Mesenchymal stem cell (in vitro differentiated cells and primary cell): ENCODE measurements at regions not wholly inside any gene's neighbourhood (a gene's known extent, or its start where the extent isn't known, plus 50 kb on each side); places are given as distances from the start of the nearest gene placed in this dataset.

Source experiments
- DNase-seq: peaks from one replicate; pipeline ENCODE4 v3.0.0-alpha.2; 2013
- H2AFZ ChIP-seq: one replicate; pipeline ENCODE4 v1.6.1; 2013; ENCODE audit warnings: low read depth, mild to moderate bottlenecking, control low read depth, inconsistent platforms, low read length, moderate library complexity
- H2AK5ac ChIP-seq: 2 replicates; pipeline ENCODE4 v1.6.1; 2013; ENCODE audit warnings: low read length, moderate library complexity, mild to moderate bottlenecking, inconsistent platforms; ENCODE audit not compliant: severe bottlenecking
- H2BK120ac ChIP-seq: one replicate; pipeline ENCODE4 v1.6.1; 2013; ENCODE audit warnings: low read depth, mild to moderate bottlenecking, inconsistent platforms, low read length, moderate library complexity
- H2BK12ac ChIP-seq, 2 experiments: one replicate each; pipeline ENCODE4 v1.6.1; 2013; ENCODE audit warnings: inconsistent platforms in 2 of 2, low read length in 2 of 2, mild to moderate bottlenecking in 2 of 2, moderate library complexity in 2 of 2, control low read depth in 1 of 2
- H2BK15ac ChIP-seq: one replicate; pipeline ENCODE4 v1.6.1; 2013; ENCODE audit warnings: mild to moderate bottlenecking, low read depth, inconsistent platforms; ENCODE audit not compliant: poor library complexity, severe bottlenecking
- H2BK5ac ChIP-seq: 2 replicates; pipeline ENCODE4 v1.6.1; 2013; ENCODE audit warnings: low read depth, mild to moderate bottlenecking, low read length, control low read depth, inconsistent platforms; ENCODE audit not compliant: poor library complexity, severe bottlenecking
- H3K14ac ChIP-seq, 2 experiments: one replicate each; pipeline ENCODE4 v1.6.1; 2013; ENCODE audit warnings: inconsistent platforms in 2 of 2, low read length in 2 of 2, control low read depth in 1 of 2, mild to moderate bottlenecking in 1 of 2, moderate library complexity in 1 of 2
- H3K18ac ChIP-seq, 2 experiments: one replicate each; pipeline ENCODE4 v1.6.1; 2013; ENCODE audit warnings: inconsistent platforms in 2 of 2, low read length in 2 of 2, control low read depth in 1 of 2, low read depth in 1 of 2, mild to moderate bottlenecking in 1 of 2
- H3K23ac ChIP-seq, 2 experiments: one replicate each; pipeline ENCODE4 v1.6.1; 2013; ENCODE audit warnings: inconsistent platforms in 2 of 2, low read length in 2 of 2, mild to moderate bottlenecking in 2 of 2, moderate library complexity in 2 of 2, control low read depth in 1 of 2
- H3K27ac ChIP-seq: 2 replicates; pipeline ENCODE4 v1.5.1; 2013; ENCODE audit warnings: mild to moderate bottlenecking, moderate library complexity, low read length, control low read depth, inconsistent platforms; ENCODE audit not compliant: poor library complexity, severe bottlenecking
- H3K27me3 ChIP-seq, 2 experiments: 2 replicates each; pipeline versions ENCODE4 v1.6.1 to v1.7.0; 2013; ENCODE audit warnings: low read length in 2 of 2, mild to moderate bottlenecking in 2 of 2, moderate library complexity in 2 of 2, control low read depth in 1 of 2, inconsistent platforms in 1 of 2; ENCODE audit not compliant: control insufficient read depth in 1 of 2, insufficient read depth in 1 of 2
- H3K36me3 ChIP-seq, 2 experiments: 2 replicates each; pipeline versions ENCODE4 v1.6.1 to v1.7.0; 2013; ENCODE audit warnings: low read length in 2 of 2, control low read depth in 1 of 2, inconsistent platforms in 1 of 2, low read depth in 1 of 2, mild to moderate bottlenecking in 1 of 2; ENCODE audit not compliant: insufficient read depth in 2 of 2, control insufficient read depth in 1 of 2
- H3K4ac ChIP-seq, 2 experiments: one replicate each; pipeline ENCODE4 v1.6.1; 2013; ENCODE audit warnings: inconsistent platforms in 2 of 2, low read length in 2 of 2, mild to moderate bottlenecking in 2 of 2, moderate library complexity in 2 of 2, control low read depth in 1 of 2, low read depth in 1 of 2
- H3K4me1 ChIP-seq: 2 replicates; pipeline ENCODE4 v1.6.1; 2013; ENCODE audit warnings: low read depth, low read length, control low read depth; ENCODE audit not compliant: control insufficient read depth, insufficient read depth
- H3K4me2 ChIP-seq: 2 replicates; pipeline ENCODE4 v1.6.1; 2013; ENCODE audit warnings: low read length, mild to moderate bottlenecking, inconsistent platforms; ENCODE audit not compliant: poor library complexity, severe bottlenecking
- H3K4me3 ChIP-seq, 2 experiments: 2 replicates each; pipeline versions ENCODE4 v1.5.1 to v1.7.0; 2013; ENCODE audit warnings: low read length in 2 of 2, mild to moderate bottlenecking in 2 of 2, control low read depth in 1 of 2, low read depth in 1 of 2; ENCODE audit not compliant: insufficient read depth in 1 of 2
- H3K79me1 ChIP-seq: replicated peaks from 2 replicates; pipeline ENCODE4 v1.6.1; 2013; ENCODE audit warnings: mild to moderate bottlenecking, control low read depth, low read length, inconsistent platforms; ENCODE audit not compliant: poor library complexity, severe bottlenecking
- H3K9ac ChIP-seq: 2 replicates; pipeline ENCODE4 v1.7.0; 2013; ENCODE audit warnings: mild to moderate bottlenecking, low read length, moderate library complexity
- H3K9me3 ChIP-seq: 2 replicates; pipeline ENCODE4 v1.7.0; 2013; ENCODE audit warnings: mild to moderate bottlenecking, low read length; ENCODE audit not compliant: control insufficient read depth
- H4K8ac ChIP-seq: one replicate; pipeline ENCODE4 v1.6.1; 2013; ENCODE audit warnings: inconsistent platforms, mild to moderate bottlenecking, low read length, moderate library complexity
- H4K91ac ChIP-seq: one replicate; pipeline ENCODE4 v1.6.1; 2013; ENCODE audit warnings: mild to moderate bottlenecking, low read length, inconsistent platforms
- WGBS: methylation state at CpG from one replicate; pipeline ENCODE4 v1.1.7; 2013; ENCODE audit warnings: mixed read lengths; 5-methylcytosine and 5-hydroxymethylcytosine counted together

GRCh38 chr15:91472316-91472756, 372.3 kb downstream of the SV2B start:
- Histone ChIP-seq H3K27ac (no peak overlapping the region), H2BK15ac (no peak overlapping the region), H3K14ac (no peak overlapping the region), H3K4me3 (no peak overlapping the region), H3K79me1 (no peaks in the 10 kb centered on the region), H4K8ac (no peak overlapping the region), H3K23ac (no peak overlapping the region), H3K4me1 (no peaks in the 10 kb centered on the region), H3K4ac (no peak overlapping the region), H2BK5ac (no peak overlapping the region), H2AK5ac (no peak overlapping the region), H3K36me3 (no peaks in the 10 kb centered on the region), H2BK12ac (no peak overlapping the region), H3K4me2 (no peak overlapping the region), H3K9ac (no peak overlapping the region), H2BK120ac (no peak overlapping the region), H3K18ac (no peak overlapping the region), H3K9me3 (no peaks in the 10 kb centered on the region), H2AFZ (no peak overlapping the region), H4K91ac (no peak overlapping the region), H3K27me3 (no peaks in the 10 kb centered on the region)
- DNase-seq, result no peak
- 67% methylated on average over 1 of the region's 3 CpGs for WGBS

GRCh38 chr15:91473894-91474545, 374.0 kb downstream of the SV2B start:
- WGBS, result 75% methylated on average over 1 of the region's 3 CpGs
- Histone ChIP-seq H2BK5ac (no peak overlapping the region), H2BK120ac (no peak overlapping the region), H3K79me1 (no peaks in the 10 kb centered on the region), H3K23ac (no peak overlapping the region), H3K9me3 (no peaks in the 10 kb centered on the region), H4K8ac (no peak overlapping the region), H3K4me2 (no peak overlapping the region), H3K4me3 (no peak overlapping the region), H2BK15ac (no peak overlapping the region), H2AFZ (no peak overlapping the region), H3K14ac (no peak overlapping the region), H2BK12ac (no peak overlapping the region), H3K27ac (no peak overlapping the region), H3K18ac (no peak overlapping the region), H4K91ac (no peak overlapping the region), H3K36me3 (no peaks in the 10 kb centered on the region), H3K27me3 (no peaks in the 10 kb centered on the region), H3K9ac (no peak overlapping the region), H3K4ac (no peak overlapping the region), H2AK5ac (no peak overlapping the region), H3K4me1 (no peaks in the 10 kb centered on the region)
- DNase-seq, result no peak

- Histone ChIP-seq H3K4ac (no peak overlapping the region), H3K14ac (no peak overlapping the region), H2AK5ac (no peak overlapping the region), H3K4me2 (no peak overlapping the region), H2BK12ac (no peak overlapping the region), H3K4me3 (no peak overlapping the region), H3K23ac (no peak overlapping the region), H2BK120ac (no peak overlapping the region), H3K9ac (no peak overlapping the region), H3K79me1 (no peaks in the 10 kb centered on the region), H3K27me3 (no peaks in the 10 kb centered on the region), H3K9me3 (no peaks in the 10 kb centered on the region), H2AFZ (no peak overlapping the region), H3K4me1 (no peaks in the 10 kb centered on the region), H3K27ac (no peak overlapping the region), H2BK15ac (no peak overlapping the region), H2BK5ac (no peak overlapping the region), H3K18ac (no peak overlapping the region), H4K8ac (no peak overlapping the region), H3K36me3 (no peaks in the 10 kb centered on the region), H4K91ac (no peak overlapping the region)
- WGBS, result 72% methylated on average over 5 of the region's 5 CpGs
- no peak for DNase-seq
These were observed 376.6 kb upstream of the SLCO3A1 start for GRCh38 chr15:91476861-91477260.

GRCh38 chr15:91478717-91479191, 374.8 kb upstream of the SLCO3A1 start:
- no peak overlapping the region for H3K9ac ChIP-seq
- no peak overlapping the region for H3K18ac ChIP-seq
- H3K36me3 ChIP-seq, result no peaks in the 10 kb centered on the region
- H3K27ac ChIP-seq, result no peak overlapping the region
- H3K27me3 ChIP-seq, result no peaks in the 10 kb centered on the region
- H2BK15ac ChIP-seq, result no peak overlapping the region
- H2BK5ac ChIP-seq, result no peak overlapping the region
- no peak overlapping the region for H2BK120ac ChIP-seq
- H2AK5ac ChIP-seq, result no peak overlapping the region
- no peaks in the 10 kb centered on the region for H3K9me3 ChIP-seq
- DNase-seq, result no peak
- no peak overlapping the region for H2BK12ac ChIP-seq
- H4K8ac ChIP-seq, result no peak overlapping the region
- H3K23ac ChIP-seq, result no peak overlapping the region
- H3K4me2 ChIP-seq, result no peak overlapping the region
- no peak overlapping the region for H2AFZ ChIP-seq
- no peak overlapping the region for H4K91ac ChIP-seq
- no peak overlapping the region for H3K4ac ChIP-seq
- no peak overlapping the region for H3K4me3 ChIP-seq
- WGBS, result 74% methylated on average over 4 of the region's 6 CpGs
- no peak overlapping the region for H3K14ac ChIP-seq
- H3K4me1 ChIP-seq, result no peaks in the 10 kb centered on the region
- no peaks in the 10 kb centered on the region for H3K79me1 ChIP-seq
